ENCODE measurements at regions not wholly inside any gene's neighbourhood (a gene's known extent, or its start where the extent isn't known, plus 50 kb on each side); places are given as distances from the start of the nearest gene placed in this dataset.
"Not testable (repeated sequence)": the region's sequence is repeated elsewhere in the genome, so short reads cannot be mapped to it uniquely, and the experiment has no call there.

- H3K4me3 ChIP-seq (ENCODE audit: low read depth, low read length); H3K9me3 ChIP-seq (ENCODE audit: control insufficient read depth, insufficient read depth, low read length); H3K27ac ChIP-seq (ENCODE audit: low read depth, low read length); H3K36me3 ChIP-seq (ENCODE audit: control insufficient read depth, insufficient read depth, low read length); H3K27me3 ChIP-seq (ENCODE audit: control insufficient read depth, insufficient read depth, low read length); H3K9ac ChIP-seq (ENCODE audit: low read depth, low read length); H3K4me1 ChIP-seq (ENCODE audit: control insufficient read depth, insufficient read depth, low read length): not testable (repeated sequence)
These were observed 186.3 kb downstream of the AEBP2 start for GRCh38 chr12:19625551-19625950.

GRCh38 chr12:19627719-19628118 lies 188.4 kb downstream of the AEBP2 start:
- H3K27ac ChIP-seq (ENCODE audit: low read depth, low read length): no peak overlapping the region
- H3K36me3 ChIP-seq (ENCODE audit: control insufficient read depth, insufficient read depth, low read length): no peaks in the 10 kb centered on the region
- H3K4me1 ChIP-seq (ENCODE audit: control insufficient read depth, insufficient read depth, low read length): no peaks in the 10 kb centered on the region
- no peaks in the 10 kb centered on the region for H3K9me3 ChIP-seq (ENCODE audit: control insufficient read depth, insufficient read depth, low read length)
- no peak overlapping the region for H3K4me3 ChIP-seq (ENCODE audit: low read depth, low read length)
- H3K9ac ChIP-seq (ENCODE audit: low read depth, low read length): no peak overlapping the region
- H3K27me3 ChIP-seq (ENCODE audit: control insufficient read depth, insufficient read depth, low read length): no peaks in the 10 kb centered on the region

- no peak overlapping the region for H3K9ac ChIP-seq (ENCODE audit: low read depth, low read length)
- H3K27me3 ChIP-seq (ENCODE audit: control insufficient read depth, insufficient read depth, low read length): no peaks in the 10 kb centered on the region
- H3K9me3 ChIP-seq (ENCODE audit: control insufficient read depth, insufficient read depth, low read length): no peaks in the 10 kb centered on the region
- H3K36me3 ChIP-seq (ENCODE audit: control insufficient read depth, insufficient read depth, low read length): no peaks in the 10 kb centered on the region
- H3K27ac ChIP-seq (ENCODE audit: low read depth, low read length): no peak overlapping the region
- H3K4me3 ChIP-seq (ENCODE audit: low read depth, low read length): no peak overlapping the region
- H3K4me1 ChIP-seq (ENCODE audit: control insufficient read depth, insufficient read depth, low read length): no peaks in the 10 kb centered on the region
These were observed 191.2 kb downstream of the AEBP2 start for GRCh38 chr12:19630536-19630935.

GRCh38 chr12:19633194-19633593 lies 193.9 kb downstream of the AEBP2 start:
- Histone ChIP-seq H3K9me3 (ENCODE audit: control insufficient read depth, insufficient read depth, low read length) (no peaks in the 10 kb centered on the region), H3K9ac (ENCODE audit: low read depth, low read length) (no peak overlapping the region), H3K27ac (ENCODE audit: low read depth, low read length) (no peak overlapping the region), H3K4me1 (ENCODE audit: control insufficient read depth, insufficient read depth, low read length) (no peaks in the 10 kb centered on the region), H3K4me3 (ENCODE audit: low read depth, low read length) (no peak overlapping the region), H3K36me3 (ENCODE audit: control insufficient read depth, insufficient read depth, low read length) (no peaks in the 10 kb centered on the region), H3K27me3 (ENCODE audit: control insufficient read depth, insufficient read depth, low read length) (no peaks in the 10 kb centered on the region)

- Histone ChIP-seq H3K9ac (ENCODE audit: low read depth, low read length) (no peak overlapping the region), H3K4me3 (ENCODE audit: low read depth, low read length) (no peak overlapping the region), H3K27ac (ENCODE audit: low read depth, low read length) (no peak overlapping the region), H3K9me3 (ENCODE audit: control insufficient read depth, insufficient read depth, low read length) (no peaks in the 10 kb centered on the region), H3K4me1 (ENCODE audit: control insufficient read depth, insufficient read depth, low read length) (no peaks in the 10 kb centered on the region), H3K36me3 (ENCODE audit: control insufficient read depth, insufficient read depth, low read length) (no peaks in the 10 kb centered on the region), H3K27me3 (ENCODE audit: control insufficient read depth, insufficient read depth, low read length) (no peaks in the 10 kb centered on the region)
These were observed 194.3 kb downstream of the AEBP2 start for GRCh38 chr12:19633641-19634040.

- H3K27ac ChIP-seq (ENCODE audit: low read depth, low read length): no peak overlapping the region
These were observed 200.6 kb downstream of the AEBP2 start for GRCh38 chr12:19639781-19640415.

GRCh38 chr12:19641235-19642080 lies 202.2 kb downstream of the AEBP2 start:
- no peaks in the 10 kb centered on the region for H3K36me3 ChIP-seq (ENCODE audit: control insufficient read depth, insufficient read depth, low read length)
- H3K4me1 ChIP-seq (ENCODE audit: control insufficient read depth, insufficient read depth, low read length): peaks cover 10% of the 10 kb centered on the region

More at GRCh38 chr12:19639781-19640415, 200.6 kb downstream of the AEBP2 start:
- H3K27me3 ChIP-seq (ENCODE audit: control insufficient read depth, insufficient read depth, low read length): no peaks in the 10 kb centered on the region
- no peak overlapping the region for H3K4me3 ChIP-seq (ENCODE audit: low read depth, low read length)
- H3K36me3 ChIP-seq (ENCODE audit: control insufficient read depth, insufficient read depth, low read length): no peaks in the 10 kb centered on the region
- H3K9me3 ChIP-seq (ENCODE audit: control insufficient read depth, insufficient read depth, low read length): no peaks in the 10 kb centered on the region
- peaks cover 10% of the 10 kb centered on the region for H3K4me1 ChIP-seq (ENCODE audit: control insufficient read depth, insufficient read depth, low read length)
- no peak overlapping the region for H3K9ac ChIP-seq (ENCODE audit: low read depth, low read length)

GRCh38 chr12:19642345-19642744 lies 203.1 kb downstream of the AEBP2 start:
- H3K4me1 ChIP-seq (ENCODE audit: control insufficient read depth, insufficient read depth, low read length): peaks cover 10% of the 10 kb centered on the region
- H3K27ac ChIP-seq (ENCODE audit: low read depth, low read length): no peak overlapping the region
- H3K4me3 ChIP-seq (ENCODE audit: low read depth, low read length): no peak overlapping the region
- H3K9me3 ChIP-seq (ENCODE audit: control insufficient read depth, insufficient read depth, low read length): peaks cover 12% of the 10 kb centered on the region
- no peak overlapping the region for H3K9ac ChIP-seq (ENCODE audit: low read depth, low read length)
- no peaks in the 10 kb centered on the region for H3K36me3 ChIP-seq (ENCODE audit: control insufficient read depth, insufficient read depth, low read length)
- no peaks in the 10 kb centered on the region for H3K27me3 ChIP-seq (ENCODE audit: control insufficient read depth, insufficient read depth, low read length)

More at GRCh38 chr12:19641235-19642080, 202.2 kb downstream of the AEBP2 start:
- no peak overlapping the region for H3K9ac ChIP-seq (ENCODE audit: low read depth, low read length)
- H3K27me3 ChIP-seq (ENCODE audit: control insufficient read depth, insufficient read depth, low read length): no peaks in the 10 kb centered on the region
- no peak overlapping the region for H3K4me3 ChIP-seq (ENCODE audit: low read depth, low read length)
- H3K27ac ChIP-seq (ENCODE audit: low read depth, low read length): no peak overlapping the region
- H3K9me3 ChIP-seq (ENCODE audit: control insufficient read depth, insufficient read depth, low read length): peaks cover 10% of the 10 kb centered on the region

GRCh38 chr12:19643635-19644034 lies 204.3 kb downstream of the AEBP2 start:
- no peak overlapping the region for H3K4me3 ChIP-seq (ENCODE audit: low read depth, low read length)
- H3K27me3 ChIP-seq (ENCODE audit: control insufficient read depth, insufficient read depth, low read length): no peaks in the 10 kb centered on the region
- H3K27ac ChIP-seq (ENCODE audit: low read depth, low read length): no peak overlapping the region
- H3K36me3 ChIP-seq (ENCODE audit: control insufficient read depth, insufficient read depth, low read length): no peaks in the 10 kb centered on the region
- peaks cover 12% of the 10 kb centered on the region for H3K9me3 ChIP-seq (ENCODE audit: control insufficient read depth, insufficient read depth, low read length)
- H3K9ac ChIP-seq (ENCODE audit: low read depth, low read length): no peak overlapping the region
- peaks cover 10% of the 10 kb centered on the region for H3K4me1 ChIP-seq (ENCODE audit: control insufficient read depth, insufficient read depth, low read length)

GRCh38 chr12:19644571-19644970 lies 205.3 kb downstream of the AEBP2 start:
- Histone ChIP-seq H3K27ac (ENCODE audit: low read depth, low read length) (no peak overlapping the region), H3K4me3 (ENCODE audit: low read depth, low read length) (no peak overlapping the region), H3K4me1 (ENCODE audit: control insufficient read depth, insufficient read depth, low read length) (peaks cover 10% of the 10 kb centered on the region), H3K27me3 (ENCODE audit: control insufficient read depth, insufficient read depth, low read length) (no peaks in the 10 kb centered on the region), H3K36me3 (ENCODE audit: control insufficient read depth, insufficient read depth, low read length) (no peaks in the 10 kb centered on the region), H3K9ac (ENCODE audit: low read depth, low read length) (no peak overlapping the region), H3K9me3 (ENCODE audit: control insufficient read depth, insufficient read depth, low read length) (peaks cover 12% of the 10 kb centered on the region)

- Histone ChIP-seq H3K9ac (ENCODE audit: low read depth, low read length) (no peak overlapping the region), H3K36me3 (ENCODE audit: control insufficient read depth, insufficient read depth, low read length) (no peaks in the 10 kb centered on the region), H3K9me3 (ENCODE audit: control insufficient read depth, insufficient read depth, low read length) (peaks cover 12% of the 10 kb centered on the region), H3K4me3 (ENCODE audit: low read depth, low read length) (no peak overlapping the region), H3K27me3 (ENCODE audit: control insufficient read depth, insufficient read depth, low read length) (no peaks in the 10 kb centered on the region), H3K4me1 (ENCODE audit: control insufficient read depth, insufficient read depth, low read length) (peaks cover 10% of the 10 kb centered on the region), H3K27ac (ENCODE audit: low read depth, low read length) (no peak overlapping the region)
These were observed 206.5 kb downstream of the AEBP2 start for GRCh38 chr12:19645823-19646222.

Data from HUES48 (cell line).